Stimulated activated CD4-positive, alpha-beta T cell treated with anti-CD3 and anti-CD28 coated beads, TNF-alpha, amount 100 ng/mL, for 24 hours (primary cell): ENCODE measurements at regions not wholly inside any gene's neighbourhood (a gene's known extent, or its start where the extent isn't known, plus 50 kb on each side); places are given as distances from the start of the nearest gene placed in this dataset.

Experiments
- DNase-seq, 3 experiments: peaks; one replicate each; pipeline ENCODE4 v3.0.0-alpha.2; 2020; ENCODE audit warnings: low read depth in 3 of 3

GRCh38 chr2:16321256-16321655 lies 344.4 kb downstream of the CYRIA start:
- no peak for DNase-seq

- no peak for DNase-seq
Measured at GRCh38 chr2:16320716-16321115, 344.9 kb downstream of the CYRIA start.

DNA sequence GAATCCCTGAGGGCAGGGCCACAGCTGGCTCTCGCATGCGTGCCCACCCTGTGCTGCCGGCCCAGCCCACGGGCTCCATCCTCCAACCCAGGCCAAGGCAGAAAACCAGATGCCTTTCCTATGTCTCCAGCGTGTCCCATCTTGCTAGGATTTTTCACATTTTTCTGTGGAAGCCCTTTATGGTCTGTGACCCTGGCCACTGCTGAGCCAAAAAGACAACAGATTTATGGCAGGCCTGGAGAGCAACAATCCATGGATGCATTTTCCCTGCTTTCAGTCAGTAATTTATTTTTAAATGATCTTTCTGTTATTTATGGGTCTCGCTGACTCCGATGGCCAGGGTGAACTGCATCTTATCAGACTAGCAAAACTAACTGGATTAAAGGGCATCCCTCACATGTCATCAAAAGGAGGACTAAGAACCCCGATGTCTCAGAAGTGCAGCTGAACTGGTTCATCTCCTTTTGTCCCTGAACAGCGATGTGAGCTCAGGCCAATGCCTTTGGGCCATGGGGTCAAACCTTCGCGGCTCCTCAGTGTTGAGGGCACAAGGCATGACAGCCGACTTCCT lies 346.0 kb downstream of the CYRIA start:
- no peak for DNase-seq

- no peak for DNase-seq
Measured at GRCh38 chr2:16318474-16319195, 347.0 kb downstream of the CYRIA start.

DNA sequence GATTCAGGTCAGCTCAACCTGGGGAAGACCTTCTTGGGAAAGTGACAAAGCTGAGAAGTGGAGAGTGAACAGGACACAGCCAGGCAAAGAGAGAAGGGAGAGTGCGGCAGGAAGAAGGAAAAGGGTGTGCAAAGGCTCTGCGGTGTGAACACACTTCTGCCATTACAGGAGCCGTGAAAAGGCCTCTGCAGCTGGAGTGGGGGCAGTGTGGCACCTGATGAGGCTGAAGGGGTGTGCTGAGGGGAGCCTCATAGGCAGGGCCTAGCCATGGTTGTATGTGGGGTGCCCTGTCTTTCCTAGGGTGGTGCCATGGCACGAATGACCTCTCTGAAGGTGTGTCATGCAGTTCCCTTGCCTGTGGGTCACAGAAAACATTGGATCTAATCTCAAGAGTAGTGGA lies 347.6 kb downstream of the CYRIA start:
- no peak for DNase-seq

DNA sequence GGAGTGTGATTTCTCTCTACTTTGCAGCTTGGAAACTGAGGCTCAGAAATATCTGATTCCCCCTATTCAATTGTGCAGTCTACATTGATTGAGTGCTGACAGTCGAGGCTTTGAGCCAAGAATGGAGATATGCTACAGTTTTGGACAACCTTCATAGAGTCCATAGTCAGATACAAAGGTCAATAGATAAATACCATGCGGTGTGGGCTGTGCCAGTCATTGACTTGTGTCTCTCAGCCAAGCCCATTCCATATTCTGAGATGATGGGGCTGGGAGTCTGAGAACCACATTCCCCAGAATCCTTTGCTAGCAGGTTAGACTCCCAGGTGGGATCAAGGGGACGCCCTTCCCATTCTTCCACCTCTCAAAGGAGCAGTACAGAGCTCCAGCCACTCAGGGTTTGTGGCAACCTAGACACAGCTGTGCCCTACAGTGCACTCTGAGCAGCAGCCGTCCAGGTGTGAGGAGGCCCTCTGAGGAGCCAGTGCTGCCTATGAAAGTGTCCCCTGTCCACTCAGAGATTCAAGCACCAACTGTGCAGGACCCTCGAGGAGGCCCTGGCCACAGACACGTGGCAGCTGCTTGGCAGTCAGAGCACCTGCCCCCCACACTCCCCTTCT lies 348.3 kb downstream of the CYRIA start:
- DNase-seq: no peak

- DNase-seq: no peak
Measured at GRCh38 chr2:16316456-16317210, 349.0 kb downstream of the CYRIA start.

- DNase-seq: no peak
Measured at GRCh38 chr2:16315908-16316307, 349.7 kb downstream of the CYRIA start.

DNA sequence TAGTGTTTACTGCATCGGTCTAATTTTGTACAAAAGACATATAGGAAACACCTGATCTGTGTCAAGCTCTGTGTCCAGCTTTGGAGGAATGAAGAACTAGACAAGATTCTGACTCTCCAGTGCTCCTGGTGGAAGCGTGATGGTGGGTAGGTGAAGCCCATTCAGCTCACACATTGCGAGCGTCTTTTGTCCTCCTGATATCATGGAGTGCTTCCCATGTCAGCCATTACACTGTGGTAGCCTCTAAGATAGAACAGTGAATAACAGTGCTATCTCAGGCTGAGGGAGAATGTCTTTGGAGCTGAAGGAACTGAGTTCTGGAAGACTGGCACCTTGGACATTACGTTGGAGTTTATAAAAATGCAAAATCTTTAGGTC lies 350.2 kb downstream of the CYRIA start:
- no peak for DNase-seq

GRCh38 chr2:16314691-16315457 lies 350.8 kb downstream of the CYRIA start:
- no peak for DNase-seq

DNA sequence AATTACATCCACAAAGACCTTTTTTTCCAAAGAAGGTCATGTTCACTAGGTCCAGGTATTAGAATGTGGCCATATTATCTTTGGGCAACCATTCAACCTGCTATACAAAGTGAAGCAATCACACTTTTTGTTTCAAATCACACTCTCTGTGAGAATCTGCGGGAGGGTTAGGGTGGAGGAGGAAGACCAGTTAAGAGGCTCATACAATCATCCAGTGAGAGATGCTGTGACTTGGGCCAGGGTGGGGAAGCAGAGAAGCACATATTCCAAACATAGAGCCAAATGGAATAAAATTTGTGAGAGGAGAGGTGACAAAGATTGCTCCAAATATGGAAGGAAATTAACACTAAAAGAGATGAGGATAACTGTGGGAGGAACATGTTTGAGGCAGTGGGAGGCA lies 351.6 kb downstream of the CYRIA start:
- DNase-seq: no peak

GRCh38 chr2:16313235-16313975 lies 352.2 kb downstream of the CYRIA start:
- DNase-seq: no peak

GRCh38 chr2:16312771-16313170 lies 352.9 kb downstream of the CYRIA start:
- DNase-seq: no peak

DNA sequence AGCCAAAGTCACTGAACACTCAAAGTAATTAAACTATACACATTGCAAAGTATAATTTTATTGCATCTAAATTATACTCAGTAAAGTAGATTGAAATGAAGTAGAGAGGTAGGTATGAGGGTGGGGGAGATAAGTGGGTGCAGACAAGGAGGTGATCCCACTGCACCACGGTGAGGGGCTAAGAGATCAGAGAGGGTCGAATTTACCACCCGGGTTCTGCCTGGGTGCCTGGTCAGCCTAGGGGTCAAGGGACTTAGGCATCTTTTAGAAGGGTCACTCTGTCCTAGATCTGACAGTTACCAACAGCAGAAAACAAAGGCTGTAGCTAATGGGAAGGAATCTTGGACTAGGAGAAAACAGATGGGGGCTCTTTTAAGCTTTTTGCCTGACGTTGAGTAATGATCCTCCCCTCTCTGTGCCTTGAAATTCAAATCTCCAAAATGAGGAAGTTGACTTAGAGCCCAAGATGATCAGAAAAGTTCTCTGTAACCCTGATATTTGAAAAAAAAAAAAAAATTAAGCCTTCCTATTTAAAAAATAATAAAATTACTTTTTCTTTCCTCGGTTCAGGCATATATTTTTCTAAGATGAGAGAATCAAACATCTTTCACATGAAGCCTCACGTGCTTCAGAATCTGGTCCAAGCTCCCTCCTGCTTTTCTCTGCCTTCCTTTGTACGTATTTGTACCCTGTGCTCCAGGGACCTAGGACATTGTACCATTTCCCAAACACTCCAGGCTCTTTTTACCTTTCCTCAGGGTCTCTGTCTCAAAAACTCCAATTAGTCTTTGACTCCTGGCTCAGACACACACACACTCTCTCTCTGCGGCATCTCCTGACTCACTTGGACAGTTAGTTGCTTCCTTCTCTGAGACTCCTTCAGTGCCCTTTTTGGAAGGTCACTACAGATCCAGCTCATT lies 353.9 kb downstream of the CYRIA start:
- DNase-seq: no peak

DNA sequence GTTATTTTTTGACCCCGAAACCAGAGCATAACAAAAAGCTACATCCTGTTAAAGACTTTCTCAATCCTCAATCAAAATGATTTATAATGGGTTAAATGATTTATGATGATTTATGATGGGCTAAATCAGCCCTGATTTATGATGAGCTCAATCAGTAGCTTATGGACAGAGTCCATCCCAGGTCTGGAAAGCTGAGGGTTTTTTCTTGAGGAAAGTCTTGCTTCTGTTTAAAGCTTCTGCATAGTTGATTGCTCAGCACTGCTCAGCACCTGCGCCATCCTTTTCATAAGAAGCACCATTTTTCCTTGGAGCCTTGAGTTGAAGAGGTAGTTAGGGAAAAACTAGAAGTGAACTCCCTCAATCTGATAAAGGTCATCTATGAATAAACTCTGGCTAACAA lies 356.8 kb downstream of the CYRIA start:
- no peak for DNase-seq

DNA sequence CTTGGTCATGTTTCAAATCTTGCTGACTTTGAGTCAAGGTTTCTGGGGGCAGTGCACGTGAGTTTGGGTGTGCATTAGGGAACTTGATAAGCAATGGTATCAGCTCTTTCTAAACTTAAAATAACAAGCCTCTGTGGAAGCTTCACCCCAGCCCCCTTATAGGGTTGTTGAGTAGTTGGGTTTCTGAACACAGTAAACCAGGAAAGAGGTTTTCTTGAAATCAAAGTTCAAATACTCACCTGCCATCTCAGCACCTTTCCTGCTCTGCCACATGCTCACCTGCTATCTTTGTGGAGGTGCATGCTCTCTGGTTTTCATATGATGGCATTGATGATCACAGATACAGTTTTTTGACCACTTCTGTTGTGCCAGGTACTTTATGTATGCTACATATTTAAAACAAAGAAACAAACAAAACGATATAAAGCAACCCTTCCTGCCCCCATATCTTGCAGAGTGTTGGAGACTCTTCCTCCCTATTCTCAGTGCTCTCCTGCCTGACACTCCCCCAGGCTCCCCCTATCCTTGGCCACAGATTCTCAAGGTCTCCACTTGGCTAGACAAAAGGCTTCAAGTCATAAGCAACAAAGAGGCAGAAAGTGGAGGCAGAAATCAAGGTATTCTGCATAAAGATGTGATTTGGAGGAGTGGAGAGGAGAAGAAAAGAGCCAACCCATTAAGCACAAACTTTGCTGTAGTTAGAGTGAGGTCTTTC lies 360.6 kb downstream of the CYRIA start:
- DNase-seq: no peak

- no peak for DNase-seq
Measured at GRCh38 chr2:16303761-16304160, 361.9 kb downstream of the CYRIA start.

- DNase-seq: no peak
Measured at GRCh38 chr2:16303273-16303577, 362.4 kb downstream of the CYRIA start.

DNA sequence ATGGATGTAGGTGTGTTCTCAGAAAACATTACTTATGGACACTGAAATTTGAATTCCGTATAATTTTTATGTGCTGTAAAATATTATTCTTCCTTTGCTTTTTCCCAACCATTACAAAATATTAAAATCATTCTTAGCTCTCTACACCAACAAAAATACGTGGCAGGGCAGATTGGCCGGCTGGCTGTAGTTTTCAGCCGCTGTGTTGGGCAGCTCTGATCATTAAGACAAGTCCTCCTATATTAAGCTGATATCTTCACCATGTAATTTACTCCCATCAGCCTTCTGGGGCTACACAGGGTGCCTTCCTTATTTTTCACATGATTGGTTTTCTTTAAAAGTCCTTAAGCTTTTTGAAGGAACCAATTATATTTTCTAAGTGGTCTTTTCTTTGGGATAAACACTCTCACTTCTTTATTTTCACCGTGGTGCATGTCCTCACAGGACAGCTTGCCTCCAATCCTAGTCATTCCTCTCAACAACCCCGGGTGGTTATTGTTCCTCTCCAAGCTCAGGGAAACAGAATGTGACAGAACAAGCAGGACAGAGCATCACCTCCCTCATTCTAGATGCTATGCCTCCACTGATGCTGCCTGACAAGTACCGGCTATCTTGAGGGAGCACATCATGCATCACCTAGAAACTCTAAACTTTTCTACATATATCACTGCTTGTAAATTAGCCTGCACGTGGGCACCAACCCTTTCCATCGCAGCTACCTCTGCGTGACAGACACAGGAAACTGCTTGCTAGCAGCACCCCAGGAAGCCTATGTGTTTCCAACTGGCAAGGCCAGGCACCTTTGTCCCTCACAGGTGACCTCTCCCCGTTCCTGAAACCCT lies 362.3 kb downstream of the MYCN start:
- no peak for DNase-seq
